Neural crest cell (in vitro differentiated cells): ENCODE measurements at regions not wholly inside any gene's neighbourhood (a gene's known extent, or its start where the extent isn't known, plus 50 kb on each side); places are given as distances from the start of the nearest gene placed in this dataset.

ENCODE experiments used
- DNase-seq: peaks from one replicate; pipeline ENCODE4 v3.0.0; 2021; ENCODE audit warnings: low read depth, mixed read lengths, low spot score
- H3K27ac Mint-ChIP-seq: one replicate; pipeline ENCODE4 v1.8.0; 2021; ENCODE audit warnings: mild to moderate bottlenecking, mixed read lengths; ENCODE audit not compliant: unreplicated experiment
- H3K27me3 Mint-ChIP-seq: 2 replicates; pipeline ENCODE4 v1.8.0; 2021; ENCODE audit warnings: low read depth, mild to moderate bottlenecking, mixed read lengths
- H3K36me3 Mint-ChIP-seq: 2 replicates; pipeline ENCODE4 v1.8.0; 2021; ENCODE audit warnings: low read depth, mild to moderate bottlenecking, mixed read lengths
- H3K4me1 Mint-ChIP-seq: 2 replicates; pipeline ENCODE4 v1.8.0; 2021; ENCODE audit warnings: mixed read lengths
- H3K4me3 Mint-ChIP-seq: one replicate; pipeline ENCODE4 v1.8.0; 2021; ENCODE audit warnings: mild to moderate bottlenecking, mixed read lengths
- H3K9me3 Mint-ChIP-seq: 2 replicates; pipeline ENCODE4 v1.8.0; 2021; ENCODE audit warnings: mixed read lengths
- TF ChIP-seq, protein P1 (sequence below): fragments of 200-600 bp; sonication (generic); conservative IDR thresholded peaks from 2 replicates; pipeline ENCODE4 v1.5.0; 2021; ENCODE audit warnings: antibody characterized with exemption, mild to moderate bottlenecking

DNA sequence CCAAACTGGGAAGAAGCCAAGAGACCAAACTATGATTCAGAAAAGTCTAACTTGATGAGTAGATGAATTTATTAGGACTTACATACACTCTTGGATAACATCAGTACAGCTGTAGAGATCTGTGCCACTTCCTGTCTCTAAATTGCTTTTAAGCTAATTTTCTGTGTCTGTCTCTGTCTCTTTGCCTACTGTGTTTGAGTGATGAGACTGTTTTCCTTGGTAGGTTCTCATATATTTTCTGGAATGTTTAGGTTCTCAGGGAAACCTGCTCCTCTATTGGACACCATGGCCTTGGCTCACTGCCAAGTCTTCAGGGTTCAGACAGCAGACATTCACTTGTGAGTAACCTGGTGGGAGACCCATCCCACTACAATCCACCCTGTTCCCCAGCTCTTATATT, 103.5 kb upstream of the KIF2B start:
- Mint-ChIP-seq H3K27ac (no peak overlapping the region), H3K4me1 (no peaks in the 10 kb centered on the region), H3K36me3 (no peaks in the 10 kb centered on the region), H3K9me3 (no peaks in the 10 kb centered on the region), H3K4me3 (no peak overlapping the region), H3K27me3 (no peaks in the 10 kb centered on the region)
- no peak for DNase-seq
- TF ChIP-seq, protein P1, sequence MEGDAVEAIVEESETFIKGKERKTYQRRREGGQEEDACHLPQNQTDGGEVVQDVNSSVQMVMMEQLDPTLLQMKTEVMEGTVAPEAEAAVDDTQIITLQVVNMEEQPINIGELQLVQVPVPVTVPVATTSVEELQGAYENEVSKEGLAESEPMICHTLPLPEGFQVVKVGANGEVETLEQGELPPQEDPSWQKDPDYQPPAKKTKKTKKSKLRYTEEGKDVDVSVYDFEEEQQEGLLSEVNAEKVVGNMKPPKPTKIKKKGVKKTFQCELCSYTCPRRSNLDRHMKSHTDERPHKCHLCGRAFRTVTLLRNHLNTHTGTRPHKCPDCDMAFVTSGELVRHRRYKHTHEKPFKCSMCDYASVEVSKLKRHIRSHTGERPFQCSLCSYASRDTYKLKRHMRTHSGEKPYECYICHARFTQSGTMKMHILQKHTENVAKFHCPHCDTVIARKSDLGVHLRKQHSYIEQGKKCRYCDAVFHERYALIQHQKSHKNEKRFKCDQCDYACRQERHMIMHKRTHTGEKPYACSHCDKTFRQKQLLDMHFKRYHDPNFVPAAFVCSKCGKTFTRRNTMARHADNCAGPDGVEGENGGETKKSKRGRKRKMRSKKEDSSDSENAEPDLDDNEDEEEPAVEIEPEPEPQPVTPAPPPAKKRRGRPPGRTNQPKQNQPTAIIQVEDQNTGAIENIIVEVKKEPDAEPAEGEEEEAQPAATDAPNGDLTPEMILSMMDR = no peak

DNA sequence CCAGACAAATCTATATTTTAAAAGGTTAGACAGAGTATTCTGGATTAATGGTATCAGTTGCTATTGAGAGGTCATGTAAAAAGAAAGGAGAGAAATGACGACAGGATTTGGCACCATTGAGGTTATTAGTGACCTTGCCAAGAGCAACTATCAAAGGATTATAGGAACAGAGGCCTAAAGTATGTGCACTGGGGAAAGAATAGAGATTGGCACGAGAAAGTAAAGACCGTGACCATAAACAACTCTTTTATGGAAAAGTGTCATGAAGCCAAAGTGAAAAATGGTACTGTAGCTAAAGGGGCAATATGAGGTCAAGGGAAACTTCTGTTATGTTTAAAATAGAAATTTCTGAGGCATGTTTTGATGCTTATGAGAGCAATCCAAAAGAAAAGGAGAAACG, 115.2 kb upstream of the KIF2B start:
- no peaks in the 10 kb centered on the region for H3K27me3 Mint-ChIP-seq
- no peak overlapping the region for H3K27ac Mint-ChIP-seq
- H3K9me3 Mint-ChIP-seq = peaks cover 7% of the 10 kb centered on the region
- H3K4me1 Mint-ChIP-seq = no peaks in the 10 kb centered on the region
- no peak overlapping the region for H3K4me3 Mint-ChIP-seq
- H3K36me3 Mint-ChIP-seq = no peaks in the 10 kb centered on the region
- DNase-seq = no peak
- TF ChIP-seq, protein P1 = no peak

DNA sequence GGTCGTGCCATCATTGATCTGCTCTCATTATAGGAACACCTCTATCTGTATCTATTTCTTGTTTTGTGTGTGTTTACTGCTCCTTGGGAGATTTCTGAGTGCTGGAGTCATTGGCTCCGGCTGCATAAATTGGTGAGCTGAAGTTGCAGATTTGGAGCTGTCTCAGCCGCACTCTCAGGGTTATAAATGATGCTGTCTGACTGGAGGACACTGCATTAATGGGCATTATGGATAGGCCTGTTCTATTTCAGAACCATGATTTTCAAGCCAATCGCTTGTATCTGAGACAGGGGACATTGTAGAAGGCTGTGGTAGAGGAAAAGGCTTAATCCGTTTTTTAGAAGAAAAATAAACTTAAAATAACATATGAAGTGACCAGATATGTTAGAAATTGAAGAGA, 126.4 kb upstream of the KIF2B start:
- Mint-ChIP-seq H3K4me3 (no peak overlapping the region), H3K27me3 (no peaks in the 10 kb centered on the region), H3K9me3 (no peaks in the 10 kb centered on the region), H3K27ac (no peak overlapping the region), H3K4me1 (no peaks in the 10 kb centered on the region), H3K36me3 (no peaks in the 10 kb centered on the region)
- TF ChIP-seq, protein P1 = no peak
- DNase-seq = no peak

DNA sequence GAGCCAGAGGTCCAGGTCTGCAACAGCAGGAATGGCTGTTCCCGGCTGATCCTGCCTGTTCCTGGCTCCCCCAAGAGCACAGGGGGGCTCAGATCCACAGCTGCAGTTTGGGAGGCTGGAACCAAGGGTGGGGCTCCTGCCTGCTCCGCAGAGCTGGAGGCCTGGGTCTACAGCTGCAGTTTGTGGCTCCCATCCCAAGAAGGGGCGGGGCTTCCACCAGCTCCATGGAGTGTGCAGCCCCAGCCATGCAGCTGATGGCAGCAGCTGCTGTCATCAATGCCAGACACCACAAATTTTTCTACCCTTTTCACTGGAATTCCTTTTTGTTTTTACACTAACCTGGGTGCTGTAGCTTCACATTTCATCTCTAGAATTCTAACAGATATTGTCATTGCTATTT, 135.4 kb upstream of the KIF2B start:
- H3K4me1 Mint-ChIP-seq = no peaks in the 10 kb centered on the region
- peaks cover 6% of the 10 kb centered on the region for H3K9me3 Mint-ChIP-seq
- H3K27ac Mint-ChIP-seq = no peak overlapping the region
- no peak overlapping the region for H3K4me3 Mint-ChIP-seq
- H3K36me3 Mint-ChIP-seq = peaks cover 3% of the 10 kb centered on the region
- TF ChIP-seq, protein P1 = no peak
- DNase-seq = no peak
- H3K27me3 Mint-ChIP-seq = no peaks in the 10 kb centered on the region

DNA sequence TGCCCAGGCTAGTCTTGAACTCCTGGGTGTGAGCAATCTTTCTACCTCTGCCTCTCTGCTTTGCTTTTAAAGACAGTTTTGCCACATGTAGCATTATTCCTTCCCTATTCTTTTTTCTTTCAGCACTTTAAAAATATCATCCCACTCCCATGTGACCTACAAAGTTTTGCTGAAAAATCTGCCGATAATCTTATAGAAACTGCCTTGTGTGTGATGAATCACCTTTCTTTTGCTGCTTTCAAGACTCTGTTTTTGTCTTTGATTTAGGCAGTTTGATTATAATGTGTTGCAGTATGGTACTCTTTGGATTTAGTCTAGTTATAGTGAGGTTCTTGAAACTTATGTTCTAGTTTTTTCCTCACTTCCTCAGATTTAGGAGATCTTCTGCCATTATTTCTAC, 142.0 kb upstream of the KIF2B start:
- Mint-ChIP-seq H3K4me3 (no peak overlapping the region), H3K4me1 (no peaks in the 10 kb centered on the region), H3K9me3 (peaks cover 23% of the 10 kb centered on the region), H3K27me3 (no peaks in the 10 kb centered on the region), H3K36me3 (peaks cover 8% of the 10 kb centered on the region), H3K27ac (no peak overlapping the region)
- no peak for DNase-seq
- TF ChIP-seq, protein P1 = no peak

DNA sequence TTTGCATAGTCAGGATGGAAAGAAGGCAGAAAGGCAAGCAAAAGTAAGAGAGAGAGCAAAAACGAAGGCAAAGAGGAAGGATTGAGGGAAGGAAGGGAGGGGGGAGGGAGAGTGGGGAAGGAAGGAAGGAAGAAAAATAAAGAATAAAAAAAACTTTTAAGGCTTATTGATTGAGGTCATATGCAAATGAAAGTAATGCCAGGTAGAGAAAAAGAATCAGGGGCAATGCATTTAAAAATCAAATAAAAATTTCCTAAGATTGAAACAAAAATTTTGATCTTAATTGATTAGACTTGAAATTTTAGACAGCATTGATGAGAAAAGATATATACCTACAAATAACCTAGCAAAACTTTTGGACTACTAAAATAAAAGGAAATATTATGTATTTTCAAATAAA, 153.9 kb upstream of the KIF2B start:
- DNase-seq = no peak
- no peaks in the 10 kb centered on the region for H3K27me3 Mint-ChIP-seq
- H3K4me1 Mint-ChIP-seq = no peaks in the 10 kb centered on the region
- peaks cover 10% of the 10 kb centered on the region for H3K9me3 Mint-ChIP-seq
- H3K4me3 Mint-ChIP-seq = no peak overlapping the region
- no peak overlapping the region for H3K27ac Mint-ChIP-seq
- no peaks in the 10 kb centered on the region for H3K36me3 Mint-ChIP-seq
- TF ChIP-seq, protein P1 = no peak
